HEK293 (cell line): ENCODE measurements at regions not wholly inside any gene's neighbourhood (a gene's known extent, or its start where the extent isn't known, plus 50 kb on each side); places are given as distances from the start of the nearest gene placed in this dataset.

Source experiments
- CTCF ChIA-PET: fragments of 350-600 bp; formaldehyde crosslinking; extraction: SDS; loops from one replicate; lab custom pipeline; 2021; ENCODE audit warnings: antibody characterized with exemption; lab: Yijun Ruan, JAX
- POLR2A ChIA-PET: fragments of 300-600 bp; formaldehyde crosslinking; extraction: SDS; loops from one replicate; lab custom pipeline; 2020; ENCODE audit warnings: antibody characterized with exemption, inconsistent platforms; lab: Yijun Ruan, JAX
- H3K27ac ChIP-seq: fragments of 200-500 bp; sonication (Bioruptor generic); 2 replicates; pipeline ENCODE4 v1.5.1; 2014; ENCODE audit warnings: low read depth, low read length, control low read depth, inconsistent platforms; ENCODE audit errors: extremely low read depth
- H3K36me3 ChIP-seq, 2 experiments: fragments of 200-500 bp in 1 of 2; sonication (Bioruptor generic) in 1 of 2; 1 replicate in 1 of 2; 2 replicates in 1 of 2; pipeline ENCODE4 v1.5.1; 2014 to 2017; ENCODE audit warnings: inconsistent platforms in 2 of 2, low read length in 2 of 2; ENCODE audit not compliant: control insufficient read depth in 2 of 2, insufficient read depth in 1 of 2
- H3K4me1 ChIP-seq: fragments of 200-500 bp; sonication (Bioruptor generic); 2 replicates; pipeline ENCODE4 v1.5.1; 2014; ENCODE audit warnings: mild to moderate bottlenecking, low read length, inconsistent platforms; ENCODE audit not compliant: control insufficient read depth, insufficient read depth
- H3K4me3 ChIP-seq: 2 replicates; pipeline ENCODE4 v1.5.1; 2011; ENCODE audit warnings: low read depth, mild to moderate bottlenecking, control low read depth, low read length, moderate library complexity
- H3K9me3 ChIP-seq: fragments of 200-500 bp; sonication (Bioruptor generic); 2 replicates; pipeline ENCODE4 v1.5.1; 2014; ENCODE audit warnings: low read depth, low read length, inconsistent platforms; ENCODE audit not compliant: control insufficient read depth, insufficient read depth
- MEIS1 ChIP-seq: sonication (generic); formaldehyde crosslinking; IDR thresholded peaks from 2 replicates; pipeline ENCODE4 v1.8.1; 2022; ENCODE audit warnings: missing genetic modification reagents, mild to moderate bottlenecking, borderline replicate concordance
- SCRT1 ChIP-seq: fragments of 450-650 bp; formaldehyde crosslinking; IDR thresholded peaks from 2 replicates; pipeline ENCODE4 v1.5.1; 2016; ENCODE audit warnings: missing biosample characterization, missing genetic modification characterization, borderline replicate concordance
- SCRT2 ChIP-seq: fragments of 450-650 bp; formaldehyde crosslinking; IDR thresholded peaks from 2 replicates; pipeline ENCODE4 v1.5.1; 2016; ENCODE audit warnings: missing biosample characterization, missing genetic modification characterization
- SETDB1 ChIP-seq: IDR thresholded peaks from one replicate; pipeline ENCODE4 v1.6.1; 2017; ENCODE audit warnings: mild to moderate bottlenecking, low read length, moderate library complexity, mixed read lengths; ENCODE audit not compliant: insufficient read length
- TCF7L2 ChIP-seq: IDR thresholded peaks from 2 replicates; pipeline ENCODE4 v1.6.1; 2011; ENCODE audit warnings: low read depth, mild to moderate bottlenecking, inconsistent platforms, low read length, moderate library complexity, borderline replicate concordance
- ZBTB21 ChIP-seq: fragments of 450-650 bp; formaldehyde crosslinking; IDR thresholded peaks from 2 replicates; pipeline ENCODE4 v1.5.1; 2017; ENCODE audit warnings: missing biosample characterization, missing genetic modification characterization
- ZNF133 ChIP-seq: fragments of 450-650 bp; formaldehyde crosslinking; IDR thresholded peaks from 2 replicates; pipeline ENCODE4 v1.5.1; 2016; ENCODE audit warnings: missing biosample characterization, missing genetic modification characterization
- ZNF202 ChIP-seq: fragments of 450-650 bp; formaldehyde crosslinking; IDR thresholded peaks from 2 replicates; pipeline ENCODE4 v1.5.1; 2016; ENCODE audit warnings: missing biosample characterization, missing genetic modification characterization, borderline replicate concordance
- ZNF223 ChIP-seq: fragments of 450-650 bp; formaldehyde crosslinking; IDR thresholded peaks from 2 replicates; pipeline ENCODE4 v1.5.1; 2016; ENCODE audit warnings: missing biosample characterization, missing genetic modification characterization
- ZNF248 ChIP-seq: fragments of 450-650 bp; formaldehyde crosslinking; IDR thresholded peaks from 2 replicates; pipeline ENCODE4 v1.5.1; 2017; ENCODE audit warnings: missing biosample characterization, missing genetic modification characterization
- ZNF391 ChIP-seq: fragments of 450-650 bp; formaldehyde crosslinking; IDR thresholded peaks from 2 replicates; pipeline ENCODE4 v1.5.1; 2016; ENCODE audit warnings: low read depth, missing biosample characterization, missing genetic modification characterization, borderline replicate concordance
- ZNF514 ChIP-seq: fragments of 450-650 bp; formaldehyde crosslinking; IDR thresholded peaks from 2 replicates; pipeline ENCODE4 v1.5.1; 2016; ENCODE audit warnings: missing biosample characterization, missing genetic modification characterization
- ZNF521 ChIP-seq: fragments of 450-650 bp; formaldehyde crosslinking; IDR thresholded peaks from 2 replicates; pipeline ENCODE4 v1.5.1; 2017; ENCODE audit warnings: missing biosample characterization, mild to moderate bottlenecking, missing genetic modification characterization
- ZNF544 ChIP-seq: fragments of 450-650 bp; formaldehyde crosslinking; IDR thresholded peaks from 2 replicates; pipeline ENCODE4 v1.5.0; 2017; ENCODE audit warnings: missing biosample characterization, missing genetic modification characterization
- ZNF623 ChIP-seq: fragments of 450-650 bp; formaldehyde crosslinking; IDR thresholded peaks from 2 replicates; pipeline ENCODE4 v1.5.1; 2016; ENCODE audit warnings: missing biosample characterization, missing genetic modification characterization
- ZNF664 ChIP-seq: fragments of 450-650 bp; formaldehyde crosslinking; IDR thresholded peaks from 2 replicates; pipeline ENCODE4 v1.5.1; 2016; ENCODE audit warnings: missing biosample characterization, missing genetic modification characterization
- TF ChIP-seq, protein P1 (sequence below): fragments of 450-650 bp; formaldehyde crosslinking; IDR thresholded peaks from 2 replicates; pipeline ENCODE4 v1.5.1; 2017; ENCODE audit warnings: missing biosample characterization, missing genetic modification characterization
- TF ChIP-seq, protein P2 (sequence below): fragments of 450-650 bp; formaldehyde crosslinking; IDR thresholded peaks from 2 replicates; pipeline ENCODE4 v1.5.1; 2016; ENCODE audit warnings: missing biosample characterization, missing genetic modification characterization
- TF ChIP-seq, protein P3 (sequence below): fragments of 450-650 bp; formaldehyde crosslinking; IDR thresholded peaks from 2 replicates; pipeline ENCODE4 v1.5.1; 2017; ENCODE audit warnings: missing biosample characterization, missing genetic modification characterization
- TF ChIP-seq, protein P4 (sequence below): fragments of 450-650 bp; formaldehyde crosslinking; IDR thresholded peaks from 2 replicates; pipeline ENCODE4 v1.5.1; 2016; ENCODE audit warnings: missing biosample characterization, missing genetic modification characterization
- TF ChIP-seq, protein P5 (sequence below): IDR thresholded peaks from 2 replicates; pipeline ENCODE4 v1.6.1; 2011; ENCODE audit warnings: mild to moderate bottlenecking, low read depth, low read length, borderline replicate concordance
- TF ChIP-seq, protein P6 (sequence below): fragments of 450-650 bp; formaldehyde crosslinking; IDR thresholded peaks from 2 replicates; pipeline ENCODE4 v1.5.1; 2017; ENCODE audit warnings: missing biosample characterization, missing genetic modification characterization
- TF ChIP-seq, protein P7 (sequence below): fragments of 450-650 bp; formaldehyde crosslinking; IDR thresholded peaks from 2 replicates; pipeline ENCODE4 v1.5.1; 2016; ENCODE audit warnings: missing biosample characterization, missing genetic modification characterization, borderline replicate concordance

DNA sequence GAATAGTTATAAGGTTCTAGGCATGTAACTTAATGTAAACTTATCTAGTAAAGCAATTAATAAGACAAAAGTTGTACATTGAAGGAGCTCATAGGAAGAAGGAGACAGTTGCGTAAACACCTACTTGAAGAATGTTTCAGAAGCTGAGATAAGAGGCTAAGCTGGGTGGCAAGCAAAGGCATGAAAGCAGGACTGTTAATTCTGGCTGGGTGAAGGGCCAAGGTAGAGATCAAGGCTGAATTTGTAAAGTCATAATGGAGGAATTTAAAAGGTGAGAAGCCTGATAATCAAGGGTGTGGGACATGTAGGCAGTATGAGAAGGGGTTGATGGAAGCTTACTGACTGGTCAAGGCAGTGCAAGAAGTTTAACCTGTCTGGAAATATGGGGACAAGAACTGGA is 80.4 kb upstream of the TGFBR2 start:
- Histone ChIP-seq H3K4me3 (no peak overlapping the region), H3K36me3 (no peaks in the 10 kb centered on the region), H3K4me1 (no peaks in the 10 kb centered on the region), H3K27ac (no peak overlapping the region), H3K9me3 (no peaks in the 10 kb centered on the region)
- POLR2A ChIA-PET: no interaction called here
- CTCF ChIA-PET: interaction anchor here (0.7 kb wide), 1 partner anchor 19 kb away, joined by 3 read pairs; no protein-coding TSS in a partner anchor
- TF ChIP-seq ZNF514 (tag by site-specific recombination): no peak
- TF ChIP-seq ZNF248: no peak
- no peak for TF ChIP-seq ZNF664 (tag by site-specific recombination)
- TF ChIP-seq ZNF202: no peak
- TF ChIP-seq, protein P1, sequence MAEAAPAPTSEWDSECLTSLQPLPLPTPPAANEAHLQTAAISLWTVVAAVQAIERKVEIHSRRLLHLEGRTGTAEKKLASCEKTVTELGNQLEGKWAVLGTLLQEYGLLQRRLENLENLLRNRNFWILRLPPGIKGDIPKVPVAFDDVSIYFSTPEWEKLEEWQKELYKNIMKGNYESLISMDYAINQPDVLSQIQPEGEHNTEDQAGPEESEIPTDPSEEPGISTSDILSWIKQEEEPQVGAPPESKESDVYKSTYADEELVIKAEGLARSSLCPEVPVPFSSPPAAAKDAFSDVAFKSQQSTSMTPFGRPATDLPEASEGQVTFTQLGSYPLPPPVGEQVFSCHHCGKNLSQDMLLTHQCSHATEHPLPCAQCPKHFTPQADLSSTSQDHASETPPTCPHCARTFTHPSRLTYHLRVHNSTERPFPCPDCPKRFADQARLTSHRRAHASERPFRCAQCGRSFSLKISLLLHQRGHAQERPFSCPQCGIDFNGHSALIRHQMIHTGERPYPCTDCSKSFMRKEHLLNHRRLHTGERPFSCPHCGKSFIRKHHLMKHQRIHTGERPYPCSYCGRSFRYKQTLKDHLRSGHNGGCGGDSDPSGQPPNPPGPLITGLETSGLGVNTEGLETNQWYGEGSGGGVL (tag by site-specific recombination): no peak
- TF ChIP-seq ZNF623: no peak
- TF ChIP-seq ZNF133: no peak
- no peak for TF ChIP-seq SCRT1
- no peak for TF ChIP-seq ZNF391 (tag by site-specific recombination)
- no peak for TF ChIP-seq SETDB1
- TF ChIP-seq MEIS1 (CRISPR knock-in tag): no peak

DNA sequence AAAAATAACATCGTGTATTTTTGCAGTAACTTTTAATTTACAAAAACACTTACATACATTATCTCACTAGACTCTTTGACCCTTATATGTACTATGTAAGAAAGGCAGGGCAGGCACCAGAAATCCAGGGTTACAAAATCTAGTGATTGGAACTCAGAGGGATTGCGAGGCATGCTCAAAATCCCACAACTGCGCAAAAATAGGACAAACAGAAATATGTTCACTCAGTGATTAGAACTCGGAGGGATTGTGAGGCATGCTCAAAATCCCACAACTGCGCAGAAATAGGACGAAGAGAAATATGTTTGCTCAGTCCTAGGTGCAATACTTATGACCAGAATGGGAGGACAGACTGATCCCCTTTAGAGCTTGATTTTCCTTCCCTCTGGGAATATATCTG is 79.2 kb upstream of the TGFBR2 start:
- CTCF ChIA-PET: interaction anchor here (0.6 kb wide), 1 partner anchor 1861 kb away, joined by 7 read pairs; no protein-coding TSS in a partner anchor
- POLR2A ChIA-PET: no interaction called here
- TF ChIP-seq, protein P2, sequence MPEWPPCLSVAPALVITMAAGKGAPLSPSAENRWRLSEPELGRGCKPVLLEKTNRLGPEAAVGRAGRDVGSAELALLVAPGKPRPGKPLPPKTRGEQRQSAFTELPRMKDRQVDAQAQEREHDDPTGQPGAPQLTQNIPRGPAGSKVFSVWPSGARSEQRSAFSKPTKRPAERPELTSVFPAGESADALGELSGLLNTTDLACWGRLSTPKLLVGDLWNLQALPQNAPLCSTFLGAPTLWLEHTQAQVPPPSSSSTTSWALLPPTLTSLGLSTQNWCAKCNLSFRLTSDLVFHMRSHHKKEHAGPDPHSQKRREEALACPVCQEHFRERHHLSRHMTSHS: no peak
- TF ChIP-seq SCRT2 (no peak), ZNF521 (no peak), ZNF223 (tag by site-specific recombination) (no peak), TCF7L2 (no peak), ZNF544 (tag by site-specific recombination) (no peak), ZBTB21 (no peak)
- TF ChIP-seq, protein P3, sequence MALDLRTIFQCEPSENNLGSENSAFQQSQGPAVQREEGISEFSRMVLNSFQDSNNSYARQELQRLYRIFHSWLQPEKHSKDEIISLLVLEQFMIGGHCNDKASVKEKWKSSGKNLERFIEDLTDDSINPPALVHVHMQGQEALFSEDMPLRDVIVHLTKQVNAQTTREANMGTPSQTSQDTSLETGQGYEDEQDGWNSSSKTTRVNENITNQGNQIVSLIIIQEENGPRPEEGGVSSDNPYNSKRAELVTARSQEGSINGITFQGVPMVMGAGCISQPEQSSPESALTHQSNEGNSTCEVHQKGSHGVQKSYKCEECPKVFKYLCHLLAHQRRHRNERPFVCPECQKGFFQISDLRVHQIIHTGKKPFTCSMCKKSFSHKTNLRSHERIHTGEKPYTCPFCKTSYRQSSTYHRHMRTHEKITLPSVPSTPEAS: no peak
- TF ChIP-seq, protein P4, sequence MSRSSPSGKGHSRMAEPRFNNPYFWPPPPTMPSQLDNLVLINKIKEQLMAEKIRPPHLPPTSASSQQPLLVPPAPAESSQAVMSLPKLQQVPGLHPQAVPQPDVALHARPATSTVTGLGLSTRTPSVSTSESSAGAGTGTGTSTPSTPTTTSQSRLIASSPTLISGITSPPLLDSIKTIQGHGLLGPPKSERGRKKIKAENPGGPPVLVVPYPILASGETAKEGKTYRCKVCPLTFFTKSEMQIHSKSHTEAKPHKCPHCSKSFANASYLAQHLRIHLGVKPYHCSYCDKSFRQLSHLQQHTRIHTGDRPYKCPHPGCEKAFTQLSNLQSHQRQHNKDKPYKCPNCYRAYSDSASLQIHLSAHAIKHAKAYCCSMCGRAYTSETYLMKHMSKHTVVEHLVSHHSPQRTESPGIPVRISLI (tag by site-specific recombination): no peak
- TF ChIP-seq, protein P5, sequence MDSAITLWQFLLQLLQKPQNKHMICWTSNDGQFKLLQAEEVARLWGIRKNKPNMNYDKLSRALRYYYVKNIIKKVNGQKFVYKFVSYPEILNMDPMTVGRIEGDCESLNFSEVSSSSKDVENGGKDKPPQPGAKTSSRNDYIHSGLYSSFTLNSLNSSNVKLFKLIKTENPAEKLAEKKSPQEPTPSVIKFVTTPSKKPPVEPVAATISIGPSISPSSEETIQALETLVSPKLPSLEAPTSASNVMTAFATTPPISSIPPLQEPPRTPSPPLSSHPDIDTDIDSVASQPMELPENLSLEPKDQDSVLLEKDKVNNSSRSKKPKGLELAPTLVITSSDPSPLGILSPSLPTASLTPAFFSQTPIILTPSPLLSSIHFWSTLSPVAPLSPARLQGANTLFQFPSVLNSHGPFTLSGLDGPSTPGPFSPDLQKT: no peak
- TF ChIP-seq, protein P6, sequence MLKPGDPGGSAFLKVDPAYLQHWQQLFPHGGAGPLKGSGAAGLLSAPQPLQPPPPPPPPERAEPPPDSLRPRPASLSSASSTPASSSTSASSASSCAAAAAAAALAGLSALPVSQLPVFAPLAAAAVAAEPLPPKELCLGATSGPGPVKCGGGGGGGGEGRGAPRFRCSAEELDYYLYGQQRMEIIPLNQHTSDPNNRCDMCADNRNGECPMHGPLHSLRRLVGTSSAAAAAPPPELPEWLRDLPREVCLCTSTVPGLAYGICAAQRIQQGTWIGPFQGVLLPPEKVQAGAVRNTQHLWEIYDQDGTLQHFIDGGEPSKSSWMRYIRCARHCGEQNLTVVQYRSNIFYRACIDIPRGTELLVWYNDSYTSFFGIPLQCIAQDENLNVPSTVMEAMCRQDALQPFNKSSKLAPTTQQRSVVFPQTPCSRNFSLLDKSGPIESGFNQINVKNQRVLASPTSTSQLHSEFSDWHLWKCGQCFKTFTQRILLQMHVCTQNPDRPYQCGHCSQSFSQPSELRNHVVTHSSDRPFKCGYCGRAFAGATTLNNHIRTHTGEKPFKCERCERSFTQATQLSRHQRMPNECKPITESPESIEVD (tag by site-specific recombination): no peak
- TF ChIP-seq, protein P7, sequence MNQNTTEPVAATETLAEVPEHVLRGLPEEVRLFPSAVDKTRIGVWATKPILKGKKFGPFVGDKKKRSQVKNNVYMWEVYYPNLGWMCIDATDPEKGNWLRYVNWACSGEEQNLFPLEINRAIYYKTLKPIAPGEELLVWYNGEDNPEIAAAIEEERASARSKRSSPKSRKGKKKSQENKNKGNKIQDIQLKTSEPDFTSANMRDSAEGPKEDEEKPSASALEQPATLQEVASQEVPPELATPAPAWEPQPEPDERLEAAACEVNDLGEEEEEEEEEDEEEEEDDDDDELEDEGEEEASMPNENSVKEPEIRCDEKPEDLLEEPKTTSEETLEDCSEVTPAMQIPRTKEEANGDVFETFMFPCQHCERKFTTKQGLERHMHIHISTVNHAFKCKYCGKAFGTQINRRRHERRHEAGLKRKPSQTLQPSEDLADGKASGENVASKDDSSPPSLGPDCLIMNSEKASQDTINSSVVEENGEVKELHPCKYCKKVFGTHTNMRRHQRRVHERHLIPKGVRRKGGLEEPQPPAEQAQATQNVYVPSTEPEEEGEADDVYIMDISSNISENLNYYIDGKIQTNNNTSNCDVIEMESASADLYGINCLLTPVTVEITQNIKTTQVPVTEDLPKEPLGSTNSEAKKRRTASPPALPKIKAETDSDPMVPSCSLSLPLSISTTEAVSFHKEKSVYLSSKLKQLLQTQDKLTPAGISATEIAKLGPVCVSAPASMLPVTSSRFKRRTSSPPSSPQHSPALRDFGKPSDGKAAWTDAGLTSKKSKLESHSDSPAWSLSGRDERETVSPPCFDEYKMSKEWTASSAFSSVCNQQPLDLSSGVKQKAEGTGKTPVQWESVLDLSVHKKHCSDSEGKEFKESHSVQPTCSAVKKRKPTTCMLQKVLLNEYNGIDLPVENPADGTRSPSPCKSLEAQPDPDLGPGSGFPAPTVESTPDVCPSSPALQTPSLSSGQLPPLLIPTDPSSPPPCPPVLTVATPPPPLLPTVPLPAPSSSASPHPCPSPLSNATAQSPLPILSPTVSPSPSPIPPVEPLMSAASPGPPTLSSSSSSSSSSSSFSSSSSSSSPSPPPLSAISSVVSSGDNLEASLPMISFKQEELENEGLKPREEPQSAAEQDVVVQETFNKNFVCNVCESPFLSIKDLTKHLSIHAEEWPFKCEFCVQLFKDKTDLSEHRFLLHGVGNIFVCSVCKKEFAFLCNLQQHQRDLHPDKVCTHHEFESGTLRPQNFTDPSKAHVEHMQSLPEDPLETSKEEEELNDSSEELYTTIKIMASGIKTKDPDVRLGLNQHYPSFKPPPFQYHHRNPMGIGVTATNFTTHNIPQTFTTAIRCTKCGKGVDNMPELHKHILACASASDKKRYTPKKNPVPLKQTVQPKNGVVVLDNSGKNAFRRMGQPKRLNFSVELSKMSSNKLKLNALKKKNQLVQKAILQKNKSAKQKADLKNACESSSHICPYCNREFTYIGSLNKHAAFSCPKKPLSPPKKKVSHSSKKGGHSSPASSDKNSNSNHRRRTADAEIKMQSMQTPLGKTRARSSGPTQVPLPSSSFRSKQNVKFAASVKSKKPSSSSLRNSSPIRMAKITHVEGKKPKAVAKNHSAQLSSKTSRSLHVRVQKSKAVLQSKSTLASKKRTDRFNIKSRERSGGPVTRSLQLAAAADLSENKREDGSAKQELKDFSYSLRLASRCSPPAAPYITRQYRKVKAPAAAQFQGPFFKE (tag by site-specific recombination): no peak

More for the DNA sequence above, 79.2 kb upstream of the TGFBR2 start:
- H3K36me3 ChIP-seq: no peaks in the 10 kb centered on the region
- no peak overlapping the region for H3K27ac ChIP-seq
- no peak overlapping the region for H3K4me3 ChIP-seq
- no peaks in the 10 kb centered on the region for H3K4me1 ChIP-seq
- no peaks in the 10 kb centered on the region for H3K9me3 ChIP-seq
